HPDE6-E6E7 (cell line): ENCODE measurements at regions not wholly inside any gene's neighbourhood (a gene's known extent, or its start where the extent isn't known, plus 50 kb on each side); places are given as distances from the start of the nearest gene placed in this dataset.
"Not testable (repeated sequence)": the region's sequence is repeated elsewhere in the genome, so short reads cannot be mapped to it uniquely, and the experiment has no call there.

ENCODE experiments used
- DNase-seq: peaks from one replicate; pipeline ENCODE4 v3.0.0; 2011; ENCODE audit warnings: missing footprints; ENCODE audit errors: extremely low spot score

DNA sequence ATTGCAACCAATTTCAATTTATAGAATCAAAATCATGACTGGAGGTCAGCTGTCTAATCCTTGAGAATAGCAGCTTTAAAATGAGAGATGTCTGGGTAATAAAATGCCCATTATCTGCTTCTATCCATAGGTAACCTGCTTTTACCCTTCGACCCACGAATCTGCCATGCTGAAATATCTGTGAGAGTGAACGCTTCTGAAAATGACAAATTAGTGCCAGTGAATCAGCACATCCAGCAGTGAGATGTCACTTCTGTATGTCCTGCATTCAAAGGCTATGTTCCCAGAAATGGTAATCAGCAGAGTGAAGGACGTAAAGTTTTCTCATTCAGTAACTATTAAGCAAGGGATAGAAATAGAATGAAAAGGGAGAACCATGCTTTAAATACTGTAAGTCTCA, 532.4 kb upstream of the ITGA1 start:
- DNase-seq, result no peak

GRCh38 chr5:52262844-52263243, 524.9 kb upstream of the ITGA1 start:
- no peak for DNase-seq

GRCh38 chr5:52269401-52269800, 518.3 kb upstream of the ITGA1 start:
- no peak for DNase-seq

DNA sequence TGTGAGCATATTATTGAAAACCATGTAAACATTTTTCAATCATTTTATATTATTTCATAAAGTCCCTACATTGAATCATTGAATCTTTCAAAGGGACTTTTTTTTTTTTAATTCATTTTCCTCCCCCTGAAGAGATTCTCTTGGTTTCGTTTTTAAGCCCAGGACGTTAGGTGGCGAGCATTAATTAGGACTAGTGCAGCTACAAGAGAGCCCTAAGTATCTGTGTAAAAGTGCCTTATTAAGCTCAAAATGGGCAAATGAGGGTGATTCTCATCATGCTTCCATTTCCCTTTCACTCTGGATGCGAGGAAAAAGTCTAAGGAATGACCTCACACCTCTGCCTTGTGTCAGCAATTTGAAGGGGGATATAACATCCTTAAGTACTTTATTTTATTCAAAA, 517.9 kb upstream of the ITGA1 start:
- no peak for DNase-seq

- no peak for DNase-seq
Measured at GRCh38 chr5:52275639-52276038, 512.1 kb upstream of the ITGA1 start.

GRCh38 chr5:52277101-52277500, 510.6 kb upstream of the ITGA1 start:
- DNase-seq, result no peak

GRCh38 chr5:52282647-52283046, 505.1 kb upstream of the ITGA1 start:
- no peak for DNase-seq

DNA sequence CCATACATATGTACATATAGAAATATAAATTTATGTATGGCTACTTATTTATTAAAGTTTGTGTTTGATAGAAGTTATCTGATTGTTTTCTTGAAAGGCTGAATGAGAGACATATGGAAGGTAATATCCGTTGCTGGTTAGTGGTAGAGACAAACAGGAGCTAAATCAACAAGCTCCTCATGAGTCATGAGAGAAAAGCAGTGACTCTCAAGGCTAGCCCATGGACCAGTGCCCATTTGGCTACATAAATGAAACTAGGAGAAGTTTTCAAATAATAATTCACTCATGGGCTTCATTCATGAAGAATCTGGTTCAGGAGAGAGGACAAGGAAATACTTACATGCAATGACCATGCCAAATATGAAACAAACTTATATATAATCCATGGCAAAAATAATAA, 504.5 kb upstream of the ITGA1 start:
- DNase-seq, result peak; percentile 32

DNA sequence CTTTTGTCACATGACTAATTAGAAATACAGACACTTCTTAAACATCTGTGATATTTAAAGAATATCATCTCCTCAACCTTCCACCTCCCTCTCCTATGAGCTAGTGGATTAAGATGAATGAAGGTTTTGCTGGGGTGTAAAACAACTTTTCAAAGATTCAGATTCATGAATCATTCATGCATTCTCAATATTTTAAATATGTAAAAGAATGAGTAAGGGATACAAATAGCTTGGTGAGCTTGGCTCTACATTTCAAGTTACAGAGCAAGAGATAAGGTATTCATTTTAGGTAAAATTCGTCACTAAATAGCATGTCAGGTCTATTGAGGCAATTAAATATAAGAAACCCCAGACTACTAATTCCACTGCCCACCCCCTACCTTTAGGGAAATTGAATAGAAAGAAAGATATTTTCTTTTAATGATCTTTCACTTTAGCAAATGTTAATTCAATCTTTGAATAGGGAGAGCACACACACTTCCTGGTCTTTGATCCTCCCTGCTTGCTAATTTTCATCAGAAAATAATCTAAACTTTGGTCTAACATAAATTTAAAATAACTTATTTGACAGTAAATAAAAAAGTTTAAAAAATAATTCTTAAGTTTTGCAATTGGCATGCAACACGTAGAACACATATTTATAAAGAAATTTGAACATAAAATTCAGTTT, 486.9 kb upstream of the ITGA1 start:
- no peak for DNase-seq

- not testable (repeated sequence) for DNase-seq
Measured at GRCh38 chr5:52304816-52305215, 482.9 kb upstream of the ITGA1 start.

DNA sequence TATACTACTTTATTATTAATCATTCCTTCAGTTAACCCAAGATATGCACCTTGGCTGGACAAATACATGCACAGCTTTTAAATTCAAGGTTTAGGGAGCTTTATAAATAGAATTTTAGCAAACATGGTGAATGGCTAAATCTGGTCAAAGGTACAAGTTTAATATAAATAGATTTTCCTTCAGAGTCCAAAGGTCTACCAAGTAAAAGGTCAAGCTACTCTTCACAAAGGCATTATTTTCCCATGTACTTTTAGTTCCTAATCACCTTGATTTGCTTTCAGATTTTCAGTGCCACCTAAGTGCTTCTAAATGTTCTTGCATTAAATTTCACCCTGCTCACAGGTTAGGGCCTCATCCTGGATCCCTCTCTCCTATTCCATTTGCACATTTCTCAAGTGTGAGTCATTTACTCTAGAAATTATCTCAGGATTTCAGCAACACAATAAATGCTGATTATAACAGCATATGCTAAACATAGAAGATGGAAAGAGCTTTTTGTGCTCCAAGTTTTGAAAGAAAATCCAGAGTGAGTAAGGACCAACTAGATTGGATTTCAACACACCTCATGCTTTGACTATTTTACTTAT, 459.4 kb upstream of the ITGA1 start:
- DNase-seq, result no peak

DNA sequence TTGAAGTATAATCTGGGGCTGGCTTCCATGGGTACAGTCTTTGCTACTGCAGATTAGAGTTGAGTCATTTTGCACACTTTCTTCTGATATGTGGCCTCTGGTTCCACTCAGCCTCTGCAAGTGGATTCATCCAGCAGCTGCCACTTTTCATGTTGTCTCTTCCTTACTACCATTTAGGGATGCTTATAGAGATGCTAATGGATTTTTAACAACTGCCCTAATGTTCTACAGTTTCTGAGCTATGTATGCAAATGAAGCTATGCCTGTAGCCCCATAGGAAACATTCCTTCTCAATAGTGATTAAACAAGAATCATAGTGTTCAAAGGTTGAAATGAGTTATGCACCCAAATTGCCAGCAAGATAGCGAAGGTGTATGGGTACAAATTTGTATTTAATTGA, 456.0 kb upstream of the ITGA1 start:
- DNase-seq, result no peak

DNA sequence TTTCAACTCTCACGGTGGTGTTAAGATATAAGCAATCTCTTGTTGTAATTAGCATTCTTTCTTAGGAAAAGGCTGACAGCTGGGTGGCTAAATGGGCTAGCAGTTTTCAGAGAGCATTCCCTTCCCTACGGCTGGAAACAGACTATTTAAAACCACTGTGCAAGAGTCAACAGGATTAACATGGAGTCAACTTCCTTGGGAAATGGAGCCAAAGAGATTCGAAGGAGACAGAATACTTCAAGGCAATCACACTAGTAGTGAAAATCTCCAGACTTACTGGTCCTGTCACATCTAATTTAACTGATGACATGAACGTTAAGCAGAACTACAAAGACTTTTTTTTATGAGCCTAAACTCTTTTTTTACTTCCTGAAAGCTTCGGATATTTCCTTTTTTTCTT, 453.3 kb upstream of the ITGA1 start:
- DNase-seq, result no peak

GRCh38 chr5:52339285-52339684, 448.4 kb upstream of the ITGA1 start:
- no peak for DNase-seq

GRCh38 chr5:52342361-52342760, 445.4 kb upstream of the ITGA1 start:
- DNase-seq, result no peak

GRCh38 chr5:52356311-52356918, 431.3 kb upstream of the ITGA1 start:
- DNase-seq, result no peak

DNA sequence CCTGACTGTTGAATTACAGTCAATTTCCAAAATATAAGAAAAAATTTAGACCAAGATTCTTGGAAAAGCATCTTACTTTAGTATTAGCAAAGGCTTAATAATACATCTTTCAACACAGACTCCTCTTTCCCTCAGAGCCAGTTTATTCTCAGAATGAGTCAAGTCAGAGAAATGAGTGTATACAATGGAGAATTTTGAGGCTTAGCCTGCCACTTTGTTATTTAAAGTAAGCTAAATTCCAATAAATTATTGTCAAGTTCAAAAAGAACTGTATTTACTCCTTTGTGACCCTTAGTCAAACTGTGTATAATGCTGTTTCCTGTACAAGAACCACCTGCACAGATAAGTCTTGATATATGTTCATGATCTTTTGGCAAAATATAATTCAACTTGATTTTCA, 428.5 kb upstream of the ITGA1 start:
- no peak for DNase-seq

DNA sequence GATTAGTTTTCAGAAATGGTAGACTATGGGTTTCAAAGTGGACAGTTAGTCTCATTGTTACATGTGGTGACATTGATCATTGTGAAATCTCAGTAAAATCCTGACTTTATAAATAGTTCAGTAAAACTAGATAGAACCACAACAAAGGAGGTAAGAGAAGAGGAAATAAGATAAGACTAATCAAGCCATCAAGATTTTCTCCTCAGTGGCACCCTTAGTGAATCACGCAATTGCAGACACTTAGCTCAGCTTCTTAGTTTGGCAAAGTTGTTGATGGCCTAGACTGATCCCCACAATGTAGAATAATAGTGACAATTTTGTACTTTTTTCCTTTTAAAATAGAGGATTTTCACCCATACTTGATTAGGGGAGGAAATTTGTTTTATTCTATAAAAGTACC, 426.7 kb upstream of the ITGA1 start:
- DNase-seq, result no peak

GRCh38 chr5:52374286-52374685, 413.4 kb upstream of the ITGA1 start:
- no peak for DNase-seq

GRCh38 chr5:52375969-52376368, 411.7 kb upstream of the ITGA1 start:
- DNase-seq, result no peak

GRCh38 chr5:52376592-52376991, 411.1 kb upstream of the ITGA1 start:
- no peak for DNase-seq

GRCh38 chr5:52378237-52378636, 409.5 kb upstream of the ITGA1 start:
- DNase-seq, result no peak

DNA sequence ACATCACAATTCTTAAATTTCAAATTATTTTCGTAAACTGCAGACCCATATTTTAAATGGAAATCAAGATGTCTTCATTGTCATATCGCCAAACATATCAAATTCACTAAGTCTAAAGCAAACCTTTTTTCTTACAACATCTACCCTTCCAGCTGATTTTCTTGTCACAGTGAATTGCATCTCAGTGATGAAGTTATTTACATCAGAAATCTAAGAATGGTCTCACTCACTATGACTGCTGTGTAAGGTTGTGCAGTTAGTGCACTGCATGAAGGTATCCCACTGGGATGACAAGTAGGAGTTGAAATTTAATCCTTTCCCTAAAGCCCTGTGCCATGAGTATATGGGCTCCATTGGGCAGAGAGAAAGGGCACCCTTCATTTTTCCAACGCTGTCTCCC, 399.4 kb upstream of the ITGA1 start:
- no peak for DNase-seq

- DNase-seq, result no peak
Measured at GRCh38 chr5:52392321-52392720, 395.4 kb upstream of the ITGA1 start.
